ENCODE measurements at regions not wholly inside any gene's neighbourhood (a gene's known extent, or its start where the extent isn't known, plus 50 kb on each side); places are given as distances from the start of the nearest gene placed in this dataset.

DNA sequence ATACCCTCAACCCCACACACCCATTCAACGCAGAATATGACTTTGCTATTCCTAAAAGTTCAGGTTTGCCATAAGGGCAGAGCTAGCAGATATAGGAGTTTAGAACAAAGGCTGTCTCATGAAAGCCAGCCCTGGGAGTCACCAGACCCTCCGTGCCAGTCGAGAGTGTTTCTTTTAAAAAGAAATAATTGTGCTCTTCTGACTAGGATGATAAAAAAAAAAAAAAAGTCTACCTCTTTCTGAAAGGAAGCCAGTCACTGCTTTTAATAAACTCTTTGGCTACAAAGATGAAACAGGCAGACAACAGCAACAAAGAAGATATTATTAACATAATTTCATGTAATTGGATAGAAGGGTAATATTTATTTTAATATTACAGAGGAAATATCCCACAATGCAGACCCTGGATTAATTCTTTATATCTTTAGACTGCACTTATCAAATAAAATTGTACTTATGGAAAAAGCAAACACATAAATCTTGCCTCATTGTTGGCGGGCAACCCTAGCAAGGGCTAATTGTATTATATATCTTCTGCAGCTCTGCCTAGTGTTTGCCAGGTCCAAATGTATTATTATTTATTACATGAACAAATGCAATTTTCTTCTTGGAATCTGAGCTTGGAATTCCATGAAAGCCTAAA, 277.5 kb upstream of the DYNLRB2 start:
- Mint-ChIP-seq H3K9me3 (ENCODE audit: low read depth) (no peaks in the 10 kb centered on the region), H3K36me3 (ENCODE audit: low read depth) (no peaks in the 10 kb centered on the region), H3K27me3 (ENCODE audit: low read depth) (no peaks in the 10 kb centered on the region), H3K4me1 (ENCODE audit: low read depth) (no peaks in the 10 kb centered on the region), H3K4me3 (ENCODE audit: unreplicated experiment) (no peak overlapping the region), H3K27ac (ENCODE audit: unreplicated experiment) (no peak overlapping the region)
- no peak for DNase-seq (ENCODE audit: low spot score)
- TF ChIP-seq, protein P1, sequence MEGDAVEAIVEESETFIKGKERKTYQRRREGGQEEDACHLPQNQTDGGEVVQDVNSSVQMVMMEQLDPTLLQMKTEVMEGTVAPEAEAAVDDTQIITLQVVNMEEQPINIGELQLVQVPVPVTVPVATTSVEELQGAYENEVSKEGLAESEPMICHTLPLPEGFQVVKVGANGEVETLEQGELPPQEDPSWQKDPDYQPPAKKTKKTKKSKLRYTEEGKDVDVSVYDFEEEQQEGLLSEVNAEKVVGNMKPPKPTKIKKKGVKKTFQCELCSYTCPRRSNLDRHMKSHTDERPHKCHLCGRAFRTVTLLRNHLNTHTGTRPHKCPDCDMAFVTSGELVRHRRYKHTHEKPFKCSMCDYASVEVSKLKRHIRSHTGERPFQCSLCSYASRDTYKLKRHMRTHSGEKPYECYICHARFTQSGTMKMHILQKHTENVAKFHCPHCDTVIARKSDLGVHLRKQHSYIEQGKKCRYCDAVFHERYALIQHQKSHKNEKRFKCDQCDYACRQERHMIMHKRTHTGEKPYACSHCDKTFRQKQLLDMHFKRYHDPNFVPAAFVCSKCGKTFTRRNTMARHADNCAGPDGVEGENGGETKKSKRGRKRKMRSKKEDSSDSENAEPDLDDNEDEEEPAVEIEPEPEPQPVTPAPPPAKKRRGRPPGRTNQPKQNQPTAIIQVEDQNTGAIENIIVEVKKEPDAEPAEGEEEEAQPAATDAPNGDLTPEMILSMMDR (IDR thresholded peaks at IDR 0.05), result no peak

DNA sequence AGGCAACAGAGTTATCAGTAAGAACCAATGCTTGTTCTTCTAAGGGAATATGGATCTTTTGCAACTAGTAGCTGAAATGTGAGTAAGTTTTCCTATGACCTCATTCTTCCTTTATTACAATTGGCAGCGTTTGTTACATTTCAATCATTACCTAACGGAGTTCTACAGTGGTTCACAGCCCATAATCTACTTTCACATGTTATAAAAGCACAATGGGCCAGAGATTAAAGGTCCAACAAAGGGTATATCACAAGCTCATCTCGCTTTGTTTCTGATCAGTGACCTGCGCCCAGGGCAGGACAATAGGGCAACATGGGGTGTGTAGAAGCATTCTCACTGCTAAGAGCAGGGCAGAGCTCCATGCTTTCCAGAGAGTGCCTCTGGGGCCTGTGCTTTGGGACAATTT, 279.9 kb upstream of the DYNLRB2 start:
- Mint-ChIP-seq H3K9me3 (ENCODE audit: low read depth) (no peaks in the 10 kb centered on the region), H3K4me1 (ENCODE audit: low read depth) (no peaks in the 10 kb centered on the region), H3K36me3 (ENCODE audit: low read depth) (no peaks in the 10 kb centered on the region), H3K4me3 (ENCODE audit: unreplicated experiment) (no peak overlapping the region), H3K27ac (ENCODE audit: unreplicated experiment) (no peak overlapping the region), H3K27me3 (ENCODE audit: low read depth) (no peaks in the 10 kb centered on the region)
- TF ChIP-seq, protein P1 (IDR thresholded peaks at IDR 0.05), result no peak
- DNase-seq (ENCODE audit: low spot score), result no peak

DNA sequence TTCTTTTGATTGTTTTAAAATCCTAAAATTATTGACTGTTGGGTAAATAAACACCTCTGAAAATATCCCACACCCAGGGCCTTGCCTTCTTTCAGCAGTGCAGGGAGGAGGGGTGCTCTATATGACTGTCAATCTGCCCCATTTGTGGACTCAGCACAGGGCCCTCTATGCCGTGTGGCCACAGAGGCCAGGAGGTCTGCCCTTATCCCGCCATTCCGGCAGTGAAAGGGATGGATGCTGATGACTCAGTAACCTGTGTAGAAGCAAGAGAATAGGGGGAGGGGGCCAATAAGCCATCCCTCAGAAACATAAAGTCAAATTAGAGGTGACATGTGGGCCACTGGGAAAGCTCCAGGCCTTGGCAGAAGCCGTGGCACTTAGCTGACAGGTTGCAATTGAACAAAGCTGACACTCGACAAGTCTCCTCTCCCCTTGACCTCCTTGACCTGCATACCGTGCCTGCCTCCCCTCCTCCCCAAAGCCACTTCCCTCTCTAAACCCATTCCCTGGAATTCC, 281.4 kb upstream of the DYNLRB2 start:
- Mint-ChIP-seq H3K4me3 (ENCODE audit: unreplicated experiment) (no peak overlapping the region), H3K27me3 (ENCODE audit: low read depth) (no peaks in the 10 kb centered on the region), H3K9me3 (ENCODE audit: low read depth) (no peaks in the 10 kb centered on the region), H3K36me3 (ENCODE audit: low read depth) (no peaks in the 10 kb centered on the region), H3K4me1 (ENCODE audit: low read depth) (no peaks in the 10 kb centered on the region), H3K27ac (ENCODE audit: unreplicated experiment) (no peak overlapping the region)
- TF ChIP-seq, protein P1 (IDR thresholded peaks at IDR 0.05), result no peak
- no peak for DNase-seq (ENCODE audit: low spot score)

DNA sequence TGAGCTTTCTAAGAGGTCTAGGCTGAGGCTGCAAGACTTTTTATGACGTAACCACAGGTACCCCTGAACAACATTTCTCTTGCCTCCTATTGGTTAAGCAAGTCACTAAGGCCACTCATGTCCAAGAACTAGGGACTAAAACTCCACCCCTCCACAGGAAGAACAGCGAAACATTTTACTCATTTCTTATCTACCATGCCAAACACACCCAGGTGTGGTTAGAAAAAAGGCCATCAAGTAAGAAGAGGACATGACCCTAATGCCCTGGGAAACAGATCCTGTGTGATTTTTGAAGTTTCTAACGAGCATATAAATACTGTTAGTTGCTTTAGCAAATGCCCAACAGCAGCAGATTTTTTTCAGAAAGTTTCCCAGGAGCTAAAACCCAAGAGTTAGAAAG, 282.4 kb upstream of the DYNLRB2 start:
- Mint-ChIP-seq H3K4me3 (ENCODE audit: unreplicated experiment) (no peak overlapping the region), H3K36me3 (ENCODE audit: low read depth) (no peaks in the 10 kb centered on the region)

DNA sequence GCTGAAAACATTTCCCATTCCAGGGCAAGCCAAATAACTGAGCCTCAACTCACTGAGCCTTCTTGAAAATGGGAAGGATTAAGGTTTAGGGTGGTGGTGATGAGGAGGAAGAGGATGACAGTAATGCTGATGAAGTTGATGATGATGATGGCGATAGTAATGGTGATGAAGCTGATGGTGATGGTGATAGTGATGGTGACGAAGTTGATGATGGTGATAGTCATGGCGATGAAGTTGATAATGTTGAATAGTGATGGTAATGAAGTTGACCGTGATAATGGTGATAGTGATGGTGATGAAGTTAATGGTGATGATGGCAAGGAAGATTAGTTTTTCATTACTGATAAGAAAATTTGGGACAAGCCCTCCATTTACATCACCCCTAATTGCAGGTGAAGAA, 285.8 kb upstream of the DYNLRB2 start:
- no peaks in the 10 kb centered on the region for H3K27me3 Mint-ChIP-seq (ENCODE audit: low read depth)
- no peak for DNase-seq (ENCODE audit: low spot score)
- H3K36me3 Mint-ChIP-seq (ENCODE audit: low read depth), result no peaks in the 10 kb centered on the region
- H3K27ac Mint-ChIP-seq (ENCODE audit: unreplicated experiment), result no peak overlapping the region
- TF ChIP-seq, protein P1 (IDR thresholded peaks at IDR 0.05), result no peak
- H3K9me3 Mint-ChIP-seq (ENCODE audit: low read depth), result no peaks in the 10 kb centered on the region
- no peaks in the 10 kb centered on the region for H3K4me1 Mint-ChIP-seq (ENCODE audit: low read depth)
- H3K4me3 Mint-ChIP-seq (ENCODE audit: unreplicated experiment), result no peak overlapping the region

More for the DNA sequence above, 282.4 kb upstream of the DYNLRB2 start:
- DNase-seq (ENCODE audit: low spot score), result no peak
- Mint-ChIP-seq H3K9me3 (ENCODE audit: low read depth) (no peaks in the 10 kb centered on the region), H3K4me1 (ENCODE audit: low read depth) (no peaks in the 10 kb centered on the region), H3K27me3 (ENCODE audit: low read depth) (no peaks in the 10 kb centered on the region), H3K27ac (ENCODE audit: unreplicated experiment) (no peak overlapping the region)
- TF ChIP-seq, protein P1 (IDR thresholded peaks at IDR 0.05), result no peak
